SK-N-SH treated with all-trans-retinoic acid at 6 μM for 48 hours (cell line): ENCODE measurements at regions not wholly inside any gene's neighbourhood (a gene's known extent, or its start where the extent isn't known, plus 50 kb on each side); places are given as distances from the start of the nearest gene placed in this dataset.

Experiments used
- ATAC-seq: fragments of 200-7000 bp; cut with Tn5 transposase; 3 replicates; pipeline ENCODE4 v1.9.1; 2020; ENCODE audit warnings: mild to moderate bottlenecking, moderate library complexity
- BACH2 ChIP-seq: fragments of 250-450 bp; sonication (Bioruptor Pico); IDR thresholded peaks from 2 replicates; pipeline ENCODE4 v1.9.0; 2021; ENCODE audit warnings: mild to moderate bottlenecking, borderline replicate concordance
- CSDC2 ChIP-seq: fragments of 250-450 bp; sonication (Bioruptor Pico); IDR thresholded peaks from 2 replicates; pipeline ENCODE4 v1.5.0; 2020; ENCODE audit warnings: mild to moderate bottlenecking, moderate library complexity
- CSRNP3 ChIP-seq: fragments of 250-450 bp; sonication (Bioruptor Pico); IDR thresholded peaks from 2 replicates; pipeline ENCODE4 v1.5.1; 2021; ENCODE audit warnings: mild to moderate bottlenecking, moderate library complexity
- ESRRG ChIP-seq: fragments of 250-450 bp; sonication (Bioruptor Pico); IDR thresholded peaks from 2 replicates; pipeline ENCODE4 v1.6.1; 2021; ENCODE audit warnings: mild to moderate bottlenecking
- GLIS3 ChIP-seq: fragments of 250-450 bp; sonication (Bioruptor Pico); IDR thresholded peaks from 2 replicates; pipeline ENCODE4 v1.5.0; 2020; ENCODE audit warnings: mild to moderate bottlenecking, moderate library complexity
- ISL1 ChIP-seq: fragments of 250-450 bp; sonication (Bioruptor Pico); IDR thresholded peaks from 2 replicates; pipeline ENCODE4 v2.1.2; 2022; ENCODE audit warnings: mild to moderate bottlenecking, moderate library complexity
- OSR1 ChIP-seq: fragments of 250-450 bp; sonication (Bioruptor Pico); IDR thresholded peaks from 2 replicates; pipeline ENCODE4 v1.8.0; 2022; ENCODE audit warnings: moderate library complexity, mild to moderate bottlenecking, inconsistent platforms
- RARB ChIP-seq: fragments of 250-450 bp; sonication (Bioruptor Pico); IDR thresholded peaks from 2 replicates; pipeline ENCODE4 v1.8.0; 2021; ENCODE audit warnings: mild to moderate bottlenecking, moderate library complexity
- SNAI2 ChIP-seq: fragments of 250-450 bp; sonication (Bioruptor Pico); IDR thresholded peaks from 2 replicates; pipeline ENCODE4 v1.5.0; 2020; ENCODE audit warnings: mild to moderate bottlenecking, moderate library complexity
- TCF4 ChIP-seq: fragments of 250-450 bp; sonication (Bioruptor Pico); IDR thresholded peaks from 2 replicates; pipeline ENCODE4 v1.8.0; 2021; ENCODE audit warnings: mild to moderate bottlenecking, moderate library complexity, borderline replicate concordance
- TSHZ2 ChIP-seq: fragments of 250-450 bp; sonication (Bioruptor Pico); IDR thresholded peaks from 2 replicates; pipeline ENCODE4 v1.5.0; 2020; ENCODE audit warnings: mild to moderate bottlenecking, moderate library complexity
- ZFP3 ChIP-seq: fragments of 250-450 bp; sonication (Bioruptor Pico); IDR thresholded peaks from 2 replicates; pipeline ENCODE4 v1.5.0; 2020; ENCODE audit warnings: mild to moderate bottlenecking, moderate library complexity
- ZNF565 ChIP-seq: fragments of 450-650 bp; formaldehyde crosslinking; conservative IDR thresholded peaks from 2 replicates; pipeline ENCODE4 v1.5.0; 2020; ENCODE audit warnings: low read depth, mild to moderate bottlenecking, moderate library complexity
- ZNF70 ChIP-seq: fragments of 450-650 bp; formaldehyde crosslinking; IDR thresholded peaks from 2 replicates; pipeline ENCODE4 v1.5.0; 2020; ENCODE audit warnings: mild to moderate bottlenecking, moderate library complexity
- TF ChIP-seq, protein P1 (sequence below): fragments of 250-450 bp; sonication (Bioruptor Pico); IDR thresholded peaks from 2 replicates; pipeline ENCODE4 v1.8.0; 2020; ENCODE audit warnings: mild to moderate bottlenecking, moderate library complexity, borderline replicate concordance
- TF ChIP-seq, protein P2 (sequence below): fragments of 250-450 bp; sonication (Bioruptor Pico); IDR thresholded peaks from 2 replicates; pipeline ENCODE4 v1.8.0; 2021; ENCODE audit warnings: low read depth, mild to moderate bottlenecking, moderate library complexity, borderline replicate concordance

- TF ChIP-seq ISL1 (peak; percentile 83), TSHZ2 (CRISPR knock-in tag) (0 out of 2 replicates have a peak, but pooled peaks have one; percentile 52), OSR1 (CRISPR knock-in tag) (no peak), CSDC2 (no peak), TCF4 (CRISPR knock-in tag) (peak; percentile 84), CSRNP3 (CRISPR knock-in tag) (no peak), ZNF70 (CRISPR knock-in tag) (no peak), ZNF565 (CRISPR knock-in tag) (no peak), SNAI2 (CRISPR knock-in tag) (0 out of 2 replicates have a peak, but pooled peaks have one; percentile 24), GLIS3 (CRISPR knock-in tag) (no peak)
- peak; percentile 53; the same call in 2 of the 3 replicates for ATAC-seq
Measured at GRCh38 chr13:80284290-80284689, 56.6 kb downstream of the SPRY2 start.

- no peak for ATAC-seq
- TF ChIP-seq TSHZ2 (CRISPR knock-in tag) (no peak), CSRNP3 (CRISPR knock-in tag) (no peak), BACH2 (CRISPR knock-in tag) (no peak), ESRRG (no peak), TCF4 (CRISPR knock-in tag) (no peak), ZFP3 (CRISPR knock-in tag) (no peak), CSDC2 (no peak), SNAI2 (CRISPR knock-in tag) (no peak), ZNF70 (CRISPR knock-in tag) (no peak), RARB (CRISPR knock-in tag) (no peak), ZNF565 (CRISPR knock-in tag) (no peak)
- TF ChIP-seq, protein P1, sequence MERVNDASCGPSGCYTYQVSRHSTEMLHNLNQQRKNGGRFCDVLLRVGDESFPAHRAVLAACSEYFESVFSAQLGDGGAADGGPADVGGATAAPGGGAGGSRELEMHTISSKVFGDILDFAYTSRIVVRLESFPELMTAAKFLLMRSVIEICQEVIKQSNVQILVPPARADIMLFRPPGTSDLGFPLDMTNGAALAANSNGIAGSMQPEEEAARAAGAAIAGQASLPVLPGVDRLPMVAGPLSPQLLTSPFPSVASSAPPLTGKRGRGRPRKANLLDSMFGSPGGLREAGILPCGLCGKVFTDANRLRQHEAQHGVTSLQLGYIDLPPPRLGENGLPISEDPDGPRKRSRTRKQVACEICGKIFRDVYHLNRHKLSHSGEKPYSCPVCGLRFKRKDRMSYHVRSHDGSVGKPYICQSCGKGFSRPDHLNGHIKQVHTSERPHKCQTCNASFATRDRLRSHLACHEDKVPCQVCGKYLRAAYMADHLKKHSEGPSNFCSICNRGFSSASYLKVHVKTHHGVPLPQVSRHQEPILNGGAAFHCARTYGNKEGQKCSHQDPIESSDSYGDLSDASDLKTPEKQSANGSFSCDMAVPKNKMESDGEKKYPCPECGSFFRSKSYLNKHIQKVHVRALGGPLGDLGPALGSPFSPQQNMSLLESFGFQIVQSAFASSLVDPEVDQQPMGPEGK (CRISPR knock-in tag), result no peak
- TF ChIP-seq, protein P2, sequence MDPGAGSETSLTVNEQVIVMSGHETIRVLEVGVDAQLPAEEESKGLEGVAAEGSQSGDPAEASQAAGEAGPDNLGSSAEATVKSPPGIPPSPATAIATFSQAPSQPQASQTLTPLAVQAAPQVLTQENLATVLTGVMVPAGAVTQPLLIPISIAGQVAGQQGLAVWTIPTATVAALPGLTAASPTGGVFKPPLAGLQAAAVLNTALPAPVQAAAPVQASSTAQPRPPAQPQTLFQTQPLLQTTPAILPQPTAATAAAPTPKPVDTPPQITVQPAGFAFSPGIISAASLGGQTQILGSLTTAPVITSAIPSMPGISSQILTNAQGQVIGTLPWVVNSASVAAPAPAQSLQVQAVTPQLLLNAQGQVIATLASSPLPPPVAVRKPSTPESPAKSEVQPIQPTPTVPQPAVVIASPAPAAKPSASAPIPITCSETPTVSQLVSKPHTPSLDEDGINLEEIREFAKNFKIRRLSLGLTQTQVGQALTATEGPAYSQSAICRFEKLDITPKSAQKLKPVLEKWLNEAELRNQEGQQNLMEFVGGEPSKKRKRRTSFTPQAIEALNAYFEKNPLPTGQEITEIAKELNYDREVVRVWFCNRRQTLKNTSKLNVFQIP (CRISPR knock-in tag), result no peak
Measured at GRCh38 chr13:80278706-80279105, 62.2 kb downstream of the SPRY2 start.
